HepG2 (cell line): ENCODE measurements at regions not wholly inside any gene's neighbourhood (a gene's known extent, or its start where the extent isn't known, plus 50 kb on each side); places are given as distances from the start of the nearest gene placed in this dataset.

Source experiments
- ATAC-seq: fragments of 200-7000 bp; cut with Tn5 transposase; 3 replicates; pipeline ENCODE4 v1.9.1; 2020; ENCODE audit warnings: mild to moderate bottlenecking, moderate library complexity
- BruUV-seq: library from RNA; stranded (reverse); fragments of 400-500 nt; replicated peaks from 2 replicates; lab custom pipeline; 2021; lab: Mats Ljungman, UMichigan
- CTCF ChIA-PET: fragments of 300-600 bp; formaldehyde crosslinking; extraction: SDS; loops from one replicate; lab custom pipeline; 2021; ENCODE audit warnings: low total read pairs, inconsistent platforms, low intra/inter-chr PET ratio; lab: Yijun Ruan, JAX
- POLR2A ChIA-PET: fragments of 350-600 bp; sonication (Branson Sonifier 250); formaldehyde crosslinking; loops from one replicate; lab custom pipeline; 2020; ENCODE audit warnings: antibody characterized with exemption, inconsistent platforms; lab: Yijun Ruan, JAX
- DNase-seq: peaks from one replicate; pipeline ENCODE4 v3.0.0-alpha.2; 2015; ENCODE audit warnings: low spot score
- FAIRE-seq: peaks from 3 replicates; lab custom pipeline; 2011; peaks lifted over from hg19 to GRCh38; lab: Jason Lieb, UNC
- H2AFZ ChIP-seq: one replicate; pipeline ENCODE4 v1.6.1; 2011; ENCODE audit warnings: low read length, inconsistent platforms
- H3K27ac ChIP-seq: fragments of 300-600 bp; 3 replicates; pipeline ENCODE4 v1.8.0; 2011; ENCODE audit warnings: mixed run types, mild to moderate bottlenecking, mixed read lengths, low read length, inconsistent platforms; ENCODE audit not compliant: insufficient read depth; ENCODE audit errors: extremely low read length
- H3K27me3 ChIP-seq, 2 experiments: fragments of 200-600 bp in 1 of 2; 2 replicates in 1 of 2; 3 replicates in 1 of 2; pipeline versions ENCODE4 v1.6.0 to v1.8.0; 2011; ENCODE audit warnings: low read length in 2 of 2, mild to moderate bottlenecking in 2 of 2, moderate library complexity in 2 of 2, inconsistent platforms in 1 of 2; ENCODE audit not compliant: insufficient read depth in 2 of 2, control insufficient read depth in 1 of 2
- H3K36me3 ChIP-seq, 2 experiments: fragments of 200-600 bp in 1 of 2; replicated peaks in 1 of 2; 2 replicates in 1 of 2; 3 replicates in 1 of 2; pipeline versions ENCODE4 v1.5.1 to v1.8.0; 2011; ENCODE audit warnings: low read length in 2 of 2, inconsistent platforms in 1 of 2; ENCODE audit not compliant: insufficient read depth in 2 of 2, control insufficient read depth in 1 of 2
- H3K4me1 ChIP-seq: 2 replicates; pipeline ENCODE4 v1.5.1; 2012; ENCODE audit warnings: low read length, inconsistent platforms; ENCODE audit not compliant: insufficient read depth
- H3K4me2 ChIP-seq: 2 replicates; pipeline ENCODE4 v1.6.0; 2011; ENCODE audit warnings: low read depth, low read length, inconsistent platforms
- H3K4me3 ChIP-seq, 3 experiments: fragments of 200-600 bp in 1 of 3; sonication (generic), shearing (Covaris generic) in 1 of 3; replicated peaks in 1 of 3; 2 replicates each; pipeline ENCODE4 v1.5.1; 2011 to 2016; ENCODE audit warnings: low read length in 3 of 3, inconsistent platforms in 2 of 3, low read depth in 2 of 3, mild to moderate bottlenecking in 2 of 3, control low read depth in 1 of 3, mixed read lengths in 1 of 3; ENCODE audit not compliant: insufficient read depth in 1 of 3
- H3K79me2 ChIP-seq: one replicate; pipeline ENCODE4 v1.6.1; 2011; ENCODE audit warnings: low read length, inconsistent platforms; ENCODE audit not compliant: insufficient read depth
- H3K9ac ChIP-seq: 2 replicates; pipeline ENCODE4 v1.6.0; 2011; ENCODE audit warnings: mild to moderate bottlenecking, low read depth, low read length, inconsistent platforms; ENCODE audit not compliant: insufficient read depth
- H3K9me3 ChIP-seq: 2 replicates; pipeline ENCODE4 v1.5.1; 2012; ENCODE audit warnings: mild to moderate bottlenecking, low read length
- H4K20me1 ChIP-seq: 2 replicates; pipeline ENCODE4 v1.6.0; 2011; ENCODE audit warnings: inconsistent platforms, mild to moderate bottlenecking, low read length, moderate library complexity; ENCODE audit not compliant: insufficient read depth
- ADNP ChIP-seq: sonication (generic); formaldehyde crosslinking; IDR thresholded peaks from 2 replicates; pipeline ENCODE4 v1.4.0; 2020; ENCODE audit warnings: missing genetic modification reagents
- CCAR2 ChIP-seq: fragments of 200-400 bp; formaldehyde crosslinking; optimal IDR thresholded peaks from 2 replicates; pipeline ENCODE3; 2018; ENCODE audit warnings: low read depth, mild to moderate bottlenecking, low read length, moderate library complexity
- FOXK2 ChIP-seq: fragments of 450-650 bp; IDR thresholded peaks from 2 replicates; pipeline ENCODE4 v1.6.1; 2016
- SRSF9 ChIP-seq: fragments of 200-400 bp; formaldehyde crosslinking; IDR thresholded peaks from 2 replicates; pipeline ENCODE4 v1.6.1; 2018; ENCODE audit warnings: borderline replicate concordance, mild to moderate bottlenecking, low read depth, low read length; ENCODE audit not compliant: insufficient read depth, poor library complexity, severe bottlenecking
- TARDBP ChIP-seq: sonication (generic); formaldehyde crosslinking; IDR thresholded peaks from 2 replicates; pipeline ENCODE4 v1.8.0; 2022; ENCODE audit warnings: mild to moderate bottlenecking, missing genetic modification reagents
- ZNF362 ChIP-seq: sonication (generic); formaldehyde crosslinking; IDR thresholded peaks from 2 replicates; pipeline ENCODE4 v1.4.0; 2020; ENCODE audit warnings: missing genetic modification reagents, mild to moderate bottlenecking, borderline replicate concordance
- ZNF503 ChIP-seq: sonication (generic); formaldehyde crosslinking; IDR thresholded peaks from 2 replicates; pipeline ENCODE4 v1.4.0; 2020; ENCODE audit warnings: missing genetic modification reagents
- ZNF567 ChIP-seq: sonication (generic); formaldehyde crosslinking; IDR thresholded peaks from 2 replicates; pipeline ENCODE4 v1.8.1; 2023; ENCODE audit warnings: mild to moderate bottlenecking, missing genetic modification reagents, borderline replicate concordance
- in situ Hi-C: cut with HindIII; loops from 2 replicates; pipeline ENCODE4 v1.10.0; 2017; ENCODE audit warnings: low pct_unique_long_range_greater_than_20kb; ENCODE audit not compliant: extremely low pct_ligation_motif_present
- intact Hi-C: fragments of 100-400 bp; cut with micrococcal nuclease; formaldehyde crosslinking; loops from one replicate; pipeline ENCODE4 v1.10.0; 2022; ENCODE audit not compliant: unreplicated experiment
- TF ChIP-seq, protein P1 (sequence below): sonication (generic); formaldehyde crosslinking; IDR thresholded peaks from 2 replicates; pipeline ENCODE4 v1.5.0; 2020; ENCODE audit warnings: missing genetic modification reagents

DNA sequence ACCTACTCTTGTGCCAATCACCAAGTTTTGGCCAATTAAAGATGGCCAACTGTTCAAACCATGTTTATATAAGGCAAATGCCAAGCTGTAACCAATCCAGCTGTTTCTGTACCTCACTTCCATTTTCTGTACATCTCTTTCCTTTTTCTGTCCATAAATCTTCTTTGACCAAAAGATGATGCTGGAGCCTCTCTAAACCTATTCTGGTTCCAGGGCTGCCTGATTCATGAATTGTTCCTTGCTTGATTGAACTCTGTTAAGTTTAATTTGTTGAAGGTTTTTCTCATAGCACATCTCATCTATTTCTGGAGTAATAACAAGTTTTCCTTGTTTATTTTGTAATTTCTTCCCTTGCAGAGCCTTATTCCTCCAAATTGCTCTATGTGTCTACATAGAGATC lies 115.3 kb upstream of the SMAD3 start:
- H3K4me2 ChIP-seq, result no peak overlapping the region
- TF ChIP-seq FOXK2, result no peak
- TF ChIP-seq TARDBP (CRISPR knock-in tag), result no peak
- TF ChIP-seq SRSF9, result no peak
- TF ChIP-seq CCAR2, result no peak
- TF ChIP-seq ADNP, result no peak
- TF ChIP-seq ZNF503 (CRISPR knock-in tag), result no peak
- TF ChIP-seq, protein P1, sequence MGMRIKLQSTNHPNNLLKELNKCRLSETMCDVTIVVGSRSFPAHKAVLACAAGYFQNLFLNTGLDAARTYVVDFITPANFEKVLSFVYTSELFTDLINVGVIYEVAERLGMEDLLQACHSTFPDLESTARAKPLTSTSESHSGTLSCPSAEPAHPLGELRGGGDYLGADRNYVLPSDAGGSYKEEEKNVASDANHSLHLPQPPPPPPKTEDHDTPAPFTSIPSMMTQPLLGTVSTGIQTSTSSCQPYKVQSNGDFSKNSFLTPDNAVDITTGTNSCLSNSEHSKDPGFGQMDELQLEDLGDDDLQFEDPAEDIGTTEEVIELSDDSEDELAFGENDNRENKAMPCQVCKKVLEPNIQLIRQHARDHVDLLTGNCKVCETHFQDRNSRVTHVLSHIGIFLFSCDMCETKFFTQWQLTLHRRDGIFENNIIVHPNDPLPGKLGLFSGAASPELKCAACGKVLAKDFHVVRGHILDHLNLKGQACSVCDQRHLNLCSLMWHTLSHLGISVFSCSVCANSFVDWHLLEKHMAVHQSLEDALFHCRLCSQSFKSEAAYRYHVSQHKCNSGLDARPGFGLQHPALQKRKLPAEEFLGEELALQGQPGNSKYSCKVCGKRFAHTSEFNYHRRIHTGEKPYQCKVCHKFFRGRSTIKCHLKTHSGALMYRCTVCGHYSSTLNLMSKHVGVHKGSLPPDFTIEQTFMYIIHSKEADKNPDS (CRISPR knock-in tag), result no peak
- no peak for TF ChIP-seq ZNF362 (CRISPR knock-in tag)
- TF ChIP-seq ZNF567 (CRISPR knock-in tag), result no peak
- TF ChIP-seq, all 625 proteins: peak for 0
- ChIA-PET POLR2A (no interaction called here), CTCF (no interaction called here)
- FAIRE-seq (no peak), ATAC-seq (no peak), DNase-seq (no peak)
- intact Hi-C loops (no loop called here), in situ Hi-C loops (no loop called here)
- no peak overlapping the region for H3K9ac ChIP-seq
- no peak overlapping the region for H3K4me3 ChIP-seq
- peaks cover 1 to 7% of the 10 kb centered on the region in 2 experiments; a peak in 3 of 5 replicates for H3K27me3 ChIP-seq
- H3K36me3 ChIP-seq, result no peaks in the 10 kb centered on the region
- H3K4me1 ChIP-seq, result peaks cover 38% of the 10 kb centered on the region
- no peaks in the 10 kb centered on the region for H3K9me3 ChIP-seq
- no peak overlapping the region for H2AFZ ChIP-seq
- no peak overlapping the region for H3K27ac ChIP-seq
- H4K20me1 ChIP-seq, result no peaks in the 10 kb centered on the region
- BruUV-seq, result no TSS peak
- H3K79me2 ChIP-seq, result no peaks in the 10 kb centered on the region
